K562 (cell line): ENCODE measurements at regions not wholly inside any gene's neighbourhood (a gene's known extent, or its start where the extent isn't known, plus 50 kb on each side); places are given as distances from the start of the nearest gene placed in this dataset.
"Not testable (repeated sequence)": the region's sequence is repeated elsewhere in the genome, so short reads cannot be mapped to it uniquely, and the experiment has no call there.

Experiments used
- ATAC-seq: fragments of 200-7000 bp; cut with Tn5 transposase; 3 replicates; pipeline ENCODE4 v1.9.1; 2020; ENCODE audit warnings: moderate library complexity
- BruUV-seq: library from RNA; stranded (reverse); fragments of 400-500 nt; replicated peaks from 2 replicates; lab custom pipeline; 2021; lab: Mats Ljungman, UMichigan
- CTCF ChIA-PET: fragments of 300-600 bp; formaldehyde crosslinking; extraction: SDS; loops from one replicate; lab custom pipeline; 2021; ENCODE audit warnings: low intra/inter-chr PET ratio; lab: Yijun Ruan, JAX
- POLR2A ChIA-PET: fragments of 300-600, 350-650 bp; sonication (Branson Sonifier 250); formaldehyde crosslinking; extraction: SDS; loops from one replicate; lab custom pipeline; 2021; ENCODE audit warnings: antibody characterized with exemption, inconsistent platforms; lab: Yijun Ruan, JAX
- DNase-seq, 4 experiments: peaks; one replicate each; pipeline versions ENCODE4 v3.0.0 to v3.0.0-alpha.2; 2011 to 2018; ENCODE audit warnings: low spot score in 3 of 4, mixed read lengths in 3 of 4; ENCODE audit errors: extremely low read depth in 1 of 4
- FAIRE-seq: peaks from 2 replicates; lab custom pipeline; 2011; peaks lifted over from hg19 to GRCh38; lab: Jason Lieb, UNC
- H2AFZ ChIP-seq: 2 replicates; pipeline ENCODE4 v1.6.0; 2011; ENCODE audit warnings: low read depth, low read length, control low read depth, inconsistent platforms
- H3K27ac ChIP-seq: fragments of 200-600 bp; 3 replicates; pipeline ENCODE4 v1.8.0; 2011; ENCODE audit warnings: low read depth, mild to moderate bottlenecking, control low read depth, inconsistent platforms, low read length, moderate library complexity, mixed read lengths; ENCODE audit errors: extremely low read depth
- H3K27me3 ChIP-seq, 2 experiments: fragments of 300-600 bp in 1 of 2; 2 replicates in 1 of 2; 3 replicates in 1 of 2; pipeline versions ENCODE4 v1.6.0 to v1.8.0; 2011; ENCODE audit warnings: inconsistent platforms in 2 of 2, low read length in 2 of 2, mild to moderate bottlenecking in 1 of 2, mixed read lengths in 1 of 2, moderate library complexity in 1 of 2; ENCODE audit not compliant: control insufficient read depth in 2 of 2, insufficient read depth in 2 of 2
- H3K36me3 ChIP-seq: fragments of 300-600 bp; 3 replicates; pipeline ENCODE4 v1.8.0; 2011; ENCODE audit warnings: mild to moderate bottlenecking, low read length, inconsistent platforms; ENCODE audit not compliant: control insufficient read depth, insufficient read depth
- H3K4me1 ChIP-seq, 2 experiments: fragments of 200-600 bp in 1 of 2; replicated peaks in 1 of 2; 2 replicates in 1 of 2; 3 replicates in 1 of 2; pipeline versions ENCODE4 v1.5.1 to v1.8.0; 2011; ENCODE audit warnings: inconsistent platforms in 2 of 2, low read length in 2 of 2, mild to moderate bottlenecking in 1 of 2, mixed read lengths in 1 of 2, moderate library complexity in 1 of 2; ENCODE audit not compliant: control insufficient read depth in 2 of 2, insufficient read depth in 2 of 2
- H3K4me2 ChIP-seq: 2 replicates; pipeline ENCODE4 v1.6.1; 2011; ENCODE audit warnings: low read length, control low read depth, inconsistent platforms, mixed read lengths; ENCODE audit not compliant: insufficient read depth
- H3K4me3 ChIP-seq: fragments of 200-600 bp; sonication (generic), shearing (Covaris generic); 2 replicates; pipeline ENCODE4 v1.5.1; 2016; ENCODE audit warnings: control low read depth, inconsistent platforms
- H3K79me2 ChIP-seq: fragments of 200-600 bp; 3 replicates; pipeline ENCODE4 v1.8.0; 2011; ENCODE audit warnings: low read length, inconsistent platforms; ENCODE audit not compliant: control insufficient read depth, insufficient read depth
- H3K9ac ChIP-seq, 2 experiments: 2 replicates each; pipeline versions ENCODE4 v1.6.0 to v1.6.1; 2011; ENCODE audit warnings: low read depth in 2 of 2, low read length in 2 of 2, control low read depth in 1 of 2, inconsistent platforms in 1 of 2, mild to moderate bottlenecking in 1 of 2, mixed read lengths in 1 of 2; ENCODE audit not compliant: insufficient read depth in 1 of 2
- H3K9me1 ChIP-seq: one replicate; pipeline ENCODE4 v1.6.0; 2011; ENCODE audit warnings: inconsistent platforms, mild to moderate bottlenecking, low read length, moderate library complexity; ENCODE audit not compliant: control insufficient read depth, insufficient read depth
- H3K9me3 ChIP-seq: replicated peaks from 2 replicates; pipeline ENCODE4 v1.5.1; 2011; ENCODE audit warnings: low read depth, low read length, inconsistent platforms; ENCODE audit not compliant: control insufficient read depth, insufficient read depth
- H4K20me1 ChIP-seq: replicated peaks from 2 replicates; pipeline ENCODE4 v1.6.1; 2011; ENCODE audit warnings: low read length, inconsistent platforms, mixed read lengths; ENCODE audit not compliant: control insufficient read depth, insufficient read depth
- ARID1B ChIP-seq: fragments of 450-650 bp; IDR thresholded peaks from 2 replicates; pipeline ENCODE4 v1.6.1; 2016; ENCODE audit warnings: antibody characterized with exemption, mild to moderate bottlenecking, inconsistent platforms
- JUND ChIP-seq, 2 experiments: IDR thresholded peaks; 2 replicates in 1 of 2; 3 replicates in 1 of 2; pipeline ENCODE4 v1.6.1; 2011; ENCODE audit warnings: borderline replicate concordance in 2 of 2, low read depth in 2 of 2, low read length in 2 of 2, improper control_type of control experiment in 1 of 2, missing biosample characterization in 1 of 2, missing genetic modification characterization in 1 of 2, missing genetic modification reagents in 1 of 2
- LCOR ChIP-seq: sonication (generic); formaldehyde crosslinking; IDR thresholded peaks from 2 replicates; pipeline ENCODE4 v1.8.0; 2022; ENCODE audit warnings: mild to moderate bottlenecking, missing genetic modification reagents
- SMAD2 ChIP-seq: fragments of 150-350 bp; IDR thresholded peaks from 2 replicates; pipeline ENCODE4 v1.6.1; 2014; ENCODE audit warnings: low read depth, mild to moderate bottlenecking, low read length
- SREBF2 ChIP-seq: sonication (generic); formaldehyde crosslinking; IDR thresholded peaks from 2 replicates; pipeline ENCODE4 v1.4.0; 2020; ENCODE audit warnings: mild to moderate bottlenecking, missing genetic modification reagents
- SRF ChIP-seq, 2 experiments: fragments of 250-450, 450-650 bp in 1 of 2; sonication (Bioruptor Pico) in 1 of 2; sonication (generic) in 1 of 2; formaldehyde crosslinking; IDR thresholded peaks; 2 replicates each; pipeline versions ENCODE4 v1.5.0 to v1.5.1; 2020 to 2022; ENCODE audit warnings: mild to moderate bottlenecking in 1 of 2, missing genetic modification reagents in 1 of 2
- ZNF253 ChIP-seq: fragments of 250-450 bp; sonication (Bioruptor Pico); conservative IDR thresholded peaks from 2 replicates; pipeline ENCODE4 v1.6.1; 2021; ENCODE audit warnings: mild to moderate bottlenecking
- ZNF511 ChIP-seq: sonication (generic); formaldehyde crosslinking; IDR thresholded peaks from 2 replicates; pipeline ENCODE4 v1.8.0; 2022; ENCODE audit warnings: mild to moderate bottlenecking, missing genetic modification reagents
- ZNF551 ChIP-seq: fragments of 250-450 bp; sonication (Bioruptor Pico); IDR thresholded peaks from 2 replicates; pipeline ENCODE4 v1.5.0; 2021; ENCODE audit warnings: mild to moderate bottlenecking, moderate library complexity
- WGBS: fragments of 100-300 bp; shearing (Covaris generic); methylation state at CpG from one replicate; pipeline ENCODE4 v1.1.6; 2016; ENCODE audit warnings: low coverage, mixed read lengths; ENCODE audit not compliant: insufficient coverage; ENCODE audit errors: missing lambda C conversion rate; 5-methylcytosine and 5-hydroxymethylcytosine counted together
- in situ Hi-C: fragments of 300-500 bp; cut with MboI; formaldehyde crosslinking; loops from 4 replicates; pipeline ENCODE4 v1.15.0; 2018; ENCODE audit warnings: inconsistent platforms, mixed read lengths
- intact Hi-C: fragments of 100-400 bp; cut with micrococcal nuclease; formaldehyde crosslinking; loops from 2 replicates; pipeline ENCODE4 v1.14.2; 2022
- TF ChIP-seq, protein P1 (sequence below): IDR thresholded peaks from 2 replicates; pipeline ENCODE4 v1.6.1; 2011; ENCODE audit not compliant: insufficient read length; ENCODE audit errors: extremely low read depth
- TF ChIP-seq, protein P2 (sequence below): fragments of 250-450 bp; sonication (Bioruptor Pico); IDR thresholded peaks from 2 replicates; pipeline ENCODE4 v1.4.0; 2020; ENCODE audit warnings: mild to moderate bottlenecking, moderate library complexity

- TF ChIP-seq ZNF253 (CRISPR knock-in tag) = no peak
- no peak for TF ChIP-seq SREBF2 (CRISPR knock-in tag)
Observed at GRCh38 chr2:125658583-125658982, 997.4 kb upstream of the GYPC start (continued).

DNA sequence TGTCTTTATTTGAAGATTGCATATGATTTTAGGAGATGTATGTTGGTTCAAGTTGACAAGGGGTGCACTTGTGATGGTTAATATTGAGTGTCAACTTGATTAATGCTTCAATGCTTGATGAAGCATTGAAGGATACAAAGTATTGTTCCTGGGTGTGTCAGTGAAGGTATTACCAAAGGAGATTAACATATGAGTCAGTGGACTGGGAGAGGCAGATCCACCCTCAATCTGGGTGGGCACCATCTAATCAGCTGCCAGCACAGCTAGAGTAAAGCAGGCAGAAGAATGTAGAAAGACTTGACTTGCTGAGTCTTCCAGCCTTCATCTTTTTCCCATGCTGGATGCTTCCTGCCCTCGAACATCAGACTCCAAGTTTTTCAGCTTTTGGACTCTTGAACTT lies 995.6 kb upstream of the GYPC start:
- H3K27me3 ChIP-seq, H3K4me1 ChIP-seq, H3K9ac ChIP-seq, POLR2A ChIA-PET, CTCF ChIA-PET, H4K20me1 ChIP-seq, BruUV-seq, H3K9me3 ChIP-seq, DNase-seq, H3K4me3 ChIP-seq, H3K4me2 ChIP-seq, ATAC-seq, FAIRE-seq, H3K79me2 ChIP-seq, intact Hi-C loops, in situ Hi-C loops, H3K9me1 ChIP-seq, H3K27ac ChIP-seq, H3K36me3 ChIP-seq, H2AFZ ChIP-seq: not testable (repeated sequence)
- WGBS = 0% methylated on average over 1 of the region's 1 CpG

DNA sequence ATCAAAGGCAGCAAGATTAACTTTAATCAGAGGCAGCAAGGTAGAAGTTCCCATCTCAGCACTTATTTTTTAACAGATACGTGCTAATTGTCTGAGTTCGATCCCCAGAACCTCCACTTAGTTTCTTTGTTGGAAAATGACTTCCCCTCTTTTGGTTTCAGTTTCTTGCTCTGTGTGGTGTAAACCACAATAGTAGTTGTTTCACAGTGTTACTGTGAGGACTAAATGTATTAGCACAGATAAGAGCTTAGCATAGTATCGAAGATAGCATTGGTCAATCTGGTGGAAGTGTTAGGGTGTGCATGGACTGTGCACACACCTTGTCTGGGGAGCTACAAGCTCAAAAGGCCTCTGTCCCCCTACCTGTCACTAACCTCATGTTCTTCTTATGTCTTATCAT lies 988.3 kb upstream of the GYPC start:
- no peaks in the 10 kb centered on the region for H3K4me1 ChIP-seq
- H3K9me1 ChIP-seq = no peaks in the 10 kb centered on the region
- ChIA-PET POLR2A (no interaction called here), CTCF (no interaction called here)
- intact Hi-C loops (no loop called here), in situ Hi-C loops (no loop called here)
- no peaks in the 10 kb centered on the region for H3K27me3 ChIP-seq
- FAIRE-seq (no peak), ATAC-seq (no peak), DNase-seq (peak in 1 of 4 experiments; percentile 1)
- no peak overlapping the region for H3K9ac ChIP-seq
- BruUV-seq = no TSS peak
- H3K9me3 ChIP-seq = no peaks in the 10 kb centered on the region
- no peaks in the 10 kb centered on the region for H4K20me1 ChIP-seq
- H2AFZ ChIP-seq = no peak overlapping the region
- H3K4me2 ChIP-seq = no peak overlapping the region
- H3K27ac ChIP-seq = no peak overlapping the region
- H3K36me3 ChIP-seq = no peaks in the 10 kb centered on the region
- H3K79me2 ChIP-seq = no peaks in the 10 kb centered on the region
- no peak overlapping the region for H3K4me3 ChIP-seq
- 2% methylated on average over 3 of the region's 3 CpGs for WGBS
- TF ChIP-seq, protein P1, sequence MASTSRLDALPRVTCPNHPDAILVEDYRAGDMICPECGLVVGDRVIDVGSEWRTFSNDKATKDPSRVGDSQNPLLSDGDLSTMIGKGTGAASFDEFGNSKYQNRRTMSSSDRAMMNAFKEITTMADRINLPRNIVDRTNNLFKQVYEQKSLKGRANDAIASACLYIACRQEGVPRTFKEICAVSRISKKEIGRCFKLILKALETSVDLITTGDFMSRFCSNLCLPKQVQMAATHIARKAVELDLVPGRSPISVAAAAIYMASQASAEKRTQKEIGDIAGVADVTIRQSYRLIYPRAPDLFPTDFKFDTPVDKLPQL = no peak
- no peak for TF ChIP-seq SMAD2
- no peak for TF ChIP-seq ARID1B
- no peak for TF ChIP-seq ZNF511 (CRISPR knock-in tag)
- no peak for TF ChIP-seq LCOR (CRISPR knock-in tag)
- no peak for TF ChIP-seq ZNF551 (CRISPR knock-in tag)
- TF ChIP-seq, protein P2, sequence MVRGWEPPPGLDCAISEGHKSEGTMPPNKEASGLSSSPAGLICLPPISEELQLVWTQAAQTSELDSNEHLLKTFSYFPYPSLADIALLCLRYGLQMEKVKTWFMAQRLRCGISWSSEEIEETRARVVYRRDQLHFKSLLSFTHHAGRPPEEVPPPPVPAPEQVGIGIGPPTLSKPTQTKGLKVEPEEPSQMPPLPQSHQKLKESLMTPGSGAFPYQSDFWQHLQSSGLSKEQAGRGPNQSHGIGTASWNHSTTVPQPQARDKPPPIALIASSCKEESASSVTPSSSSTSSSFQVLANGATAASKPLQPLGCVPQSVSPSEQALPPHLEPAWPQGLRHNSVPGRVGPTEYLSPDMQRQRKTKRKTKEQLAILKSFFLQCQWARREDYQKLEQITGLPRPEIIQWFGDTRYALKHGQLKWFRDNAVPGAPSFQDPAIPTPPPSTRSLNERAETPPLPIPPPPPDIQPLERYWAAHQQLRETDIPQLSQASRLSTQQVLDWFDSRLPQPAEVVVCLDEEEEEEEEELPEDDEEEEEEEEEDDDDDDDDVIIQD (CRISPR knock-in tag) = no peak
- no peak for TF ChIP-seq SRF (CRISPR knock-in tag; IDR thresholded peaks at IDR 0.05)
- no peak for TF ChIP-seq JUND (IDR thresholded peaks at IDR 0.05; ENCODE audit: borderline replicate concordance, low read depth, low read length)
- TF ChIP-seq JUND (tag; IDR thresholded peaks at IDR 0.05; ENCODE audit: borderline replicate concordance, low read depth, low read length) = no peak
